Psoas muscle (tissue), 7 donors: ENCODE measurements at regions not wholly inside any gene's neighbourhood (a gene's known extent, or its start where the extent isn't known, plus 50 kb on each side); places are given as distances from the start of the nearest gene placed in this dataset.

ENCODE experiments used
- ATAC-seq, 4 donors: fragments of 200-7000 bp; cut with Tn5 transposase; one replicate each; pipeline ENCODE4 v1.9.1; 2020; ENCODE audit warnings: moderate library complexity in 3 of 4, mild to moderate bottlenecking in 2 of 4
- DNase-seq, 2 donors: peaks; one replicate each; pipeline ENCODE4 v3.0.0-alpha.2; 2020
- H3K27ac ChIP-seq: fragments of 200-600 bp; one replicate; pipeline ENCODE4 v1.8.0; 2022
- H3K27me3 ChIP-seq, 3 donors: fragments of 200-600 bp in 1 of 3; one replicate each; pipeline versions ENCODE4 v1.6.1 to v1.8.0; 2013 to 2022; ENCODE audit warnings: low read length in 2 of 3, mild to moderate bottlenecking in 2 of 3, moderate library complexity in 1 of 3; ENCODE audit not compliant: insufficient read depth in 3 of 3
- H3K36me3 ChIP-seq, 2 donors: fragments of 200-600 bp in 1 of 2; one replicate each; pipeline versions ENCODE4 v1.6.1 to v1.8.0; 2013 to 2022; ENCODE audit warnings: low read depth in 1 of 2, mild to moderate bottlenecking in 1 of 2, moderate library complexity in 1 of 2; ENCODE audit not compliant: insufficient read depth in 1 of 2
- H3K4me1 ChIP-seq: fragments of 200-600 bp; one replicate; pipeline ENCODE4 v1.8.0; 2022
- H3K4me3 ChIP-seq: fragments of 200-600 bp; one replicate; pipeline ENCODE4 v1.8.0; 2022; ENCODE audit warnings: mild to moderate bottlenecking
- H3K9me3 ChIP-seq: fragments of 200-600 bp; one replicate; pipeline ENCODE4 v1.8.0; 2022
- CTCF ChIP-seq: fragments of 200-600 bp; IDR thresholded peaks from one replicate; pipeline ENCODE4 v1.8.0; 2022; ENCODE audit warnings: antibody characterized with exemption
- WGBS, 3 donors: extraction: QIAGEN DNeasy Blood & Tissue Kit; methylation state at CpG; one replicate each; pipeline versions ENCODE4 v1.1.6 to v1.1.7; 2013; 5-methylcytosine and 5-hydroxymethylcytosine counted together
- intact Hi-C, 2 donors: fragments of 100-400 bp; cut with DNase I; formaldehyde crosslinking; loops; one replicate each; pipeline versions ENCODE4 v1.11.0 to v1.14.2; 2022
- donor health status: healthy with polysubstance abuse.
- donor health status: DM: no; HTN: no; CAD: no; lungs with moderate emphysema.
- donor health status: Bipolar disorder and iron deficiency.
- donor health status: healthy.
- donor health status: DM: yes; HTN: yes; CAD: no.
- donor health status: DM: no; HTN: no; CAD: no.
- donor health status: DM: yes; HTN: yes; CAD: no.

- Histone ChIP-seq H3K36me3 (no peaks in the 10 kb centered on the region), H3K4me3 (no peak overlapping the region), H3K27ac (no peak overlapping the region), H3K27me3 (peaks cover 0 to 3% (median 0%) of the 10 kb centered on the region in 3 donors), H3K9me3 (no peaks in the 10 kb centered on the region), H3K4me1 (no peaks in the 10 kb centered on the region)
- DNase-seq = no peak
- no peak for TF ChIP-seq CTCF
- 77 to 94% (median 90%) methylated on average over 3 of the region's 3 CpGs for WGBS, 3 donors
- no peak for ATAC-seq
- intact Hi-C loops = no loop called here
Measured at GRCh38 chr10:9759596-9759995, 1258.1 kb upstream of the CELF2 start.

DNA sequence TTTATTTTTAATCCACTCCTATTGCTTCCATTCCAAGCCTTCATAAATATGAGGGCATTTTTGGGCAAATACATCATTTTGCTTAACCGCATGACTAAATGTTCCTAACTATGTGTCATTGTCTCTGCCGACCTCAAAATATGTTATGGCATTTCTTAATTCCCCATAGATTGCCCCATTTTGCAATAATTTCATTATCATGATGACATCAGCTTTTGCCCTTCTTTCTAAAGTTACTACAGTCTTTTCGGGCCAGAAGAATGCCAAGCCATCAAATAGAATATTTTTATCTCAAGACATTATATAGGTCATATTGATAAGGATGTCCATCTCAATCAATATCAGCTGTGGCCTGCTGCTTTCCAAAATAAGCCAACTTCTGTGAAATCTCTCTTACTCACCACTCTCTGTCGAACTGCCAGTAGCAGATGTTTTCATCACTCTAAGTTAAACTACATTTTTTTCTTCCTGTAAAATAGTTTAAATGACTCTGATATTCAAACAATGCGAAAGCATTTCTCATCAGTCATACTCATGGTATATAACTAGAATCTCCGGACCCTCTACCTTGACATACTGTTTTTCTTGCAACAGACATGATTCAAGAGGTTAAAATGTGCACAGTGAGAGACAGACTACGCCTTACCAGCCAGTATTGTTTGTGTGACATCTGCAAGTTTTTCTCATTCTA, 1254.6 kb upstream of the CELF2 start:
- no peak overlapping the region for H3K27ac ChIP-seq
- no peaks in the 10 kb centered on the region for H3K27me3 ChIP-seq

DNA sequence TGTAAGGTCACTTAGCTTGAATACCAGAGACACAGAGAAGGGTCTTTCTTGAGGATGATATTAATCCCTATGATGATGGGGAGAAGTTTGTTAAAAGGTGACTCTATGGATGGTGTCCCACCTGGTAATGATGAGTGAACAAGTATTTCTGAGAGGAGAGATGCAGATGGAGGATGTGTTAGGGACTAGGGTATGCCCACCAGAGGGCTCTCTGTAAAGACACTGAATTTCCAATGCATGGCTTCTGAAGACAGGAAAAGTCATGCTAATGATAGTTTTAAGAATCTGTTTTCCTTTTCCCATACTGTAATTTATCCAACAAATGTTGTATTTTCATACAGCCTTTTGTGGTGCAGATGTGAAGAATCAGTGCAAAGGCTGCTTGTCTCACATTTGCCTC, 1250.9 kb upstream of the CELF2 start:
- intact Hi-C loops = no loop called here
- no peak for ATAC-seq

More for the DNA sequence above, 1254.6 kb upstream of the CELF2 start:
- intact Hi-C loops = no loop called here
- no peak for TF ChIP-seq CTCF
- Histone ChIP-seq H3K4me3 (no peak overlapping the region), H3K4me1 (no peaks in the 10 kb centered on the region), H3K9me3 (no peaks in the 10 kb centered on the region), H3K36me3 (no peaks in the 10 kb centered on the region)
- DNase-seq (no peak), ATAC-seq (no peak)
- WGBS, 3 donors = 19 to 23% (median 20%) methylated on average over 7 of the region's 7 CpGs

DNA sequence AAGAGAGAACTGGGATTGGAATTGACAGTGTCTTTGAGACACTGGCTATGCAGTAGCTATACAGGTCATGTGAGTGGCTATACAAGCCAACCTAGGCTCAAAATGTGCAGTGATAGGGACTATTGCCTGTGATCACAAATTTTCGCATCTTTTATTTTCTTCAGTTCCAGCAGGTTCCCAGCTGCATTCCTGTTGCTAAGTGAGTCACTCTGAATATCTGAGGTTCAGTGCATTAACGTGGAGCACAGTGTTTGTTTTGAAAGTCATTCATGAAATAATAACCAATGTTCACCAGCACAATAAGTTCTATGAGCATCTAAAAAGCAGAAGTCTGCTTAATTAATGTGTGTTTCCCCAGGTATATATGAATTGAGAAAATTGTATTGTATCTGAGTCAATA, 1236.0 kb upstream of the CELF2 start:
- intact Hi-C loops = no loop called here
- 65 to 80% (median 76%) methylated on average over 2 of the region's 2 CpGs for WGBS, 3 donors
- Histone ChIP-seq H3K9me3 (no peaks in the 10 kb centered on the region), H3K4me1 (no peaks in the 10 kb centered on the region), H3K27ac (no peak overlapping the region), H3K4me3 (no peak overlapping the region), H3K27me3 (no peaks in the 10 kb centered on the region), H3K36me3 (no peaks in the 10 kb centered on the region)
- ATAC-seq = no peak
- TF ChIP-seq CTCF = no peak
- no peak for DNase-seq

More for the DNA sequence above, 1250.9 kb upstream of the CELF2 start:
- no peaks in the 10 kb centered on the region for H3K36me3 ChIP-seq
- TF ChIP-seq CTCF = no peak
- H3K27me3 ChIP-seq = no peaks in the 10 kb centered on the region
- no peak for DNase-seq
- H3K4me1 ChIP-seq = no peaks in the 10 kb centered on the region
- H3K27ac ChIP-seq = no peak overlapping the region
- H3K4me3 ChIP-seq = no peak overlapping the region
- H3K9me3 ChIP-seq = no peaks in the 10 kb centered on the region

DNA sequence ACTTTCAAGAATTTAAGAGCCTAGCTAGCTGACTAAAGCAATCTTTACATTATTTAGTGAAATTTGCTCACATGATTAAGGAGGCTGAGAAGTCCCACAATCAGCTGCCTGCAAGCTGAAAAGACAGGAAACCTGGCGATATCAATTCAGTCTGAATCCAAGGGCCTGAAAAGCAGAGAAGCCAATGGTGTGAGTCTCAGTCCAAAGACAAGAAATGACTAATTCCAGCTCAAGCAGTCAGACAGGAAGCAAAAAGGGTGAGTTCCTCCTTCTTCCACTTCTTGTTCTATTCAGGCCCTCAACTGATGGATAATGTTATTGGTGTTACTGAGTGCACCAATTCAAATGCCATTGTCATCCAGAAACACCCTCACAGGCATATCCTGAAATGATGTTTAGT, 1231.6 kb upstream of the CELF2 start:
- WGBS, 3 donors = 84 to 88% (median 85%) methylated on average over 1 of the region's 1 CpG
- intact Hi-C loops = no loop called here

More for the DNA sequence above, 1231.6 kb upstream of the CELF2 start:
- H3K27ac ChIP-seq = no peak overlapping the region
- DNase-seq = no peak
- no peak overlapping the region for H3K4me3 ChIP-seq
- no peaks in the 10 kb centered on the region for H3K36me3 ChIP-seq
- no peak for ATAC-seq
- no peak for TF ChIP-seq CTCF
- H3K4me1 ChIP-seq = no peaks in the 10 kb centered on the region
- no peaks in the 10 kb centered on the region for H3K9me3 ChIP-seq
- H3K27me3 ChIP-seq = no peaks in the 10 kb centered on the region
